ENCODE measurements at regions not wholly inside any gene's neighbourhood (a gene's known extent, or its start where the extent isn't known, plus 50 kb on each side); places are given as distances from the start of the nearest gene placed in this dataset.

GRCh38 chr5:28751396-28751795 is 1713.0 kb upstream of the CDH9 start:
- H3K36me3 ChIP-seq (replicated peaks; ENCODE audit: low read depth, low read length), result no peaks in the 10 kb centered on the region
- no peaks in the 10 kb centered on the region for H3K4me1 ChIP-seq (ENCODE audit: low read length)
- no peaks in the 10 kb centered on the region for H3K27me3 ChIP-seq (ENCODE audit: low read depth, low read length)
- no peaks in the 10 kb centered on the region for H4K20me1 ChIP-seq (ENCODE audit: insufficient read depth, low read length)
- H3K9ac ChIP-seq (ENCODE audit: low read length), result no peak overlapping the region
- TF ChIP-seq EZH2phosphoT487 (IDR thresholded peaks at IDR 0.05; ENCODE audit: low read depth) (no peak), CTCF (IDR thresholded peaks at IDR 0.05; ENCODE audit: low read depth, low read length) (no peak)
- H3K27ac ChIP-seq (ENCODE audit: low read length), result no peak overlapping the region
- no peak overlapping the region for H3K4me3 ChIP-seq (ENCODE audit: low read length)
- no peaks in the 10 kb centered on the region for H3K9me3 ChIP-seq (ENCODE audit: insufficient read depth, low read length)
- H2AFZ ChIP-seq (ENCODE audit: low read depth, low read length), result no peak overlapping the region
- no peak overlapping the region for H3K4me2 ChIP-seq (ENCODE audit: low read length)
- H3K79me2 ChIP-seq (ENCODE audit: low read length), result no peaks in the 10 kb centered on the region

DNA sequence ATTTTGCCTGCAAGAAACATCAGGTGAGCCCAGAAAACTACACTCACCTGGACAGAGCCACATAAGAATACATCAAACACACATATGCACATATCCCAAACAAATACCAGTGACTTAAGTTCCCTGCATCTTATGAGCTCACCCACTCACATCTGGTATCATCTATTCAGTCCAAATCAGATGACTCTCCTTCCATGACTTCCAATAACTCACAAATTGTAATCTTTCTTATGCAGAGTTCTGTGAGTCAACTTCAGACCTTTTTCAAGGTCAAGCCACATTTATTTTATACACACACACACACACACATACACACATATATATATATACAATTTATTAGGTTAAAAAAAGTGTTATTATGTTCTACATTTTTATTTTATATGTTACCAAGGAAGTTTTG is 1711.9 kb upstream of the CDH9 start:
- Histone ChIP-seq H3K27ac (ENCODE audit: low read length) (no peak overlapping the region), H3K9ac (ENCODE audit: low read length) (no peak overlapping the region)

GRCh38 chr5:28748446-28748845 is 1710.1 kb upstream of the CDH9 start:
- Histone ChIP-seq H3K27me3 (ENCODE audit: low read depth, low read length) (no peaks in the 10 kb centered on the region), H3K36me3 (replicated peaks; ENCODE audit: low read depth, low read length) (no peaks in the 10 kb centered on the region), H2AFZ (ENCODE audit: low read depth, low read length) (no peak overlapping the region), H3K79me2 (ENCODE audit: low read length) (no peaks in the 10 kb centered on the region), H3K4me2 (ENCODE audit: low read length) (no peak overlapping the region), H3K27ac (ENCODE audit: low read length) (no peak overlapping the region), H4K20me1 (ENCODE audit: insufficient read depth, low read length) (no peaks in the 10 kb centered on the region), H3K9ac (ENCODE audit: low read length) (no peak overlapping the region), H3K4me1 (ENCODE audit: low read length) (no peaks in the 10 kb centered on the region), H3K9me3 (ENCODE audit: insufficient read depth, low read length) (no peaks in the 10 kb centered on the region), H3K4me3 (ENCODE audit: low read length) (no peak overlapping the region)
- TF ChIP-seq CTCF (IDR thresholded peaks at IDR 0.05; ENCODE audit: low read depth, low read length), result no peak
- no peak for TF ChIP-seq EZH2phosphoT487 (IDR thresholded peaks at IDR 0.05; ENCODE audit: low read depth)

More for the DNA sequence above, 1711.9 kb upstream of the CDH9 start:
- no peak for TF ChIP-seq CTCF (IDR thresholded peaks at IDR 0.05; ENCODE audit: low read depth, low read length)
- no peak for TF ChIP-seq EZH2phosphoT487 (IDR thresholded peaks at IDR 0.05; ENCODE audit: low read depth)
- no peak overlapping the region for H2AFZ ChIP-seq (ENCODE audit: low read depth, low read length)
- no peaks in the 10 kb centered on the region for H3K9me3 ChIP-seq (ENCODE audit: insufficient read depth, low read length)
- no peaks in the 10 kb centered on the region for H3K79me2 ChIP-seq (ENCODE audit: low read length)
- no peak overlapping the region for H3K4me2 ChIP-seq (ENCODE audit: low read length)
- H4K20me1 ChIP-seq (ENCODE audit: insufficient read depth, low read length), result no peaks in the 10 kb centered on the region
- H3K4me1 ChIP-seq (ENCODE audit: low read length), result no peaks in the 10 kb centered on the region
- H3K4me3 ChIP-seq (ENCODE audit: low read length), result no peak overlapping the region
- no peaks in the 10 kb centered on the region for H3K36me3 ChIP-seq (replicated peaks; ENCODE audit: low read depth, low read length)
- no peaks in the 10 kb centered on the region for H3K27me3 ChIP-seq (ENCODE audit: low read depth, low read length)

GRCh38 chr5:28743716-28744110 is 1705.3 kb upstream of the CDH9 start:
- Histone ChIP-seq H3K36me3 (replicated peaks; ENCODE audit: low read depth, low read length) (no peaks in the 10 kb centered on the region), H3K9me3 (ENCODE audit: insufficient read depth, low read length) (no peaks in the 10 kb centered on the region), H2AFZ (ENCODE audit: low read depth, low read length) (no peak overlapping the region), H3K4me2 (ENCODE audit: low read length) (no peak overlapping the region), H4K20me1 (ENCODE audit: insufficient read depth, low read length) (no peaks in the 10 kb centered on the region), H3K9ac (ENCODE audit: low read length) (no peak overlapping the region), H3K79me2 (ENCODE audit: low read length) (no peaks in the 10 kb centered on the region), H3K27ac (ENCODE audit: low read length) (no peak overlapping the region), H3K27me3 (ENCODE audit: low read depth, low read length) (no peaks in the 10 kb centered on the region), H3K4me3 (ENCODE audit: low read length) (no peak overlapping the region), H3K4me1 (ENCODE audit: low read length) (no peaks in the 10 kb centered on the region)
- no peak for TF ChIP-seq CTCF (IDR thresholded peaks at IDR 0.05; ENCODE audit: low read depth, low read length)
- TF ChIP-seq EZH2phosphoT487 (IDR thresholded peaks at IDR 0.05; ENCODE audit: low read depth), result no peak

All from OCI-LY3 (cell line).